SK-N-SH treated with all-trans-retinoic acid at 6 μM for 48 hours (cell line): ENCODE measurements at regions not wholly inside any gene's neighbourhood (a gene's known extent, or its start where the extent isn't known, plus 50 kb on each side); places are given as distances from the start of the nearest gene placed in this dataset.

Source experiments
- ATAC-seq: fragments of 200-7000 bp; cut with Tn5 transposase; 3 replicates; pipeline ENCODE4 v1.9.1; 2020; ENCODE audit warnings: mild to moderate bottlenecking, moderate library complexity
- ARNTL ChIP-seq: fragments of 450-650 bp; formaldehyde crosslinking; IDR thresholded peaks from 2 replicates; pipeline ENCODE4 v1.5.0; 2020; ENCODE audit warnings: low read depth, mild to moderate bottlenecking, moderate library complexity, borderline replicate concordance
- BACH2 ChIP-seq: fragments of 250-450 bp; sonication (Bioruptor Pico); IDR thresholded peaks from 2 replicates; pipeline ENCODE4 v1.9.0; 2021; ENCODE audit warnings: mild to moderate bottlenecking, borderline replicate concordance
- CREB5 ChIP-seq: fragments of 250-450 bp; sonication (Bioruptor Pico); IDR thresholded peaks from 2 replicates; pipeline ENCODE4 v1.5.1; 2020; ENCODE audit warnings: low read depth, mild to moderate bottlenecking, moderate library complexity
- CSDC2 ChIP-seq: fragments of 250-450 bp; sonication (Bioruptor Pico); IDR thresholded peaks from 2 replicates; pipeline ENCODE4 v1.5.0; 2020; ENCODE audit warnings: mild to moderate bottlenecking, moderate library complexity
- ESRRG ChIP-seq: fragments of 250-450 bp; sonication (Bioruptor Pico); IDR thresholded peaks from 2 replicates; pipeline ENCODE4 v1.6.1; 2021; ENCODE audit warnings: mild to moderate bottlenecking
- GLIS3 ChIP-seq: fragments of 250-450 bp; sonication (Bioruptor Pico); IDR thresholded peaks from 2 replicates; pipeline ENCODE4 v1.5.0; 2020; ENCODE audit warnings: mild to moderate bottlenecking, moderate library complexity
- ISL1 ChIP-seq: fragments of 250-450 bp; sonication (Bioruptor Pico); IDR thresholded peaks from 2 replicates; pipeline ENCODE4 v2.1.2; 2022; ENCODE audit warnings: mild to moderate bottlenecking, moderate library complexity
- OSR1 ChIP-seq: fragments of 250-450 bp; sonication (Bioruptor Pico); IDR thresholded peaks from 2 replicates; pipeline ENCODE4 v1.8.0; 2022; ENCODE audit warnings: moderate library complexity, mild to moderate bottlenecking, inconsistent platforms
- PPARA ChIP-seq: fragments of 250-450 bp; sonication (Bioruptor Pico); IDR thresholded peaks from 2 replicates; pipeline ENCODE4 v1.5.0; 2020; ENCODE audit warnings: mild to moderate bottlenecking, borderline replicate concordance
- RARB ChIP-seq: fragments of 250-450 bp; sonication (Bioruptor Pico); IDR thresholded peaks from 2 replicates; pipeline ENCODE4 v1.8.0; 2021; ENCODE audit warnings: mild to moderate bottlenecking, moderate library complexity
- SNAI2 ChIP-seq: fragments of 250-450 bp; sonication (Bioruptor Pico); IDR thresholded peaks from 2 replicates; pipeline ENCODE4 v1.5.0; 2020; ENCODE audit warnings: mild to moderate bottlenecking, moderate library complexity
- TCF4 ChIP-seq: fragments of 250-450 bp; sonication (Bioruptor Pico); IDR thresholded peaks from 2 replicates; pipeline ENCODE4 v1.8.0; 2021; ENCODE audit warnings: mild to moderate bottlenecking, moderate library complexity, borderline replicate concordance
- TOX ChIP-seq: fragments of 250-450 bp; sonication (Bioruptor Pico); IDR thresholded peaks from 2 replicates; pipeline ENCODE4 v1.8.0; 2021; ENCODE audit warnings: mild to moderate bottlenecking, moderate library complexity, borderline replicate concordance
- TSHZ2 ChIP-seq: fragments of 250-450 bp; sonication (Bioruptor Pico); IDR thresholded peaks from 2 replicates; pipeline ENCODE4 v1.5.0; 2020; ENCODE audit warnings: mild to moderate bottlenecking, moderate library complexity
- ZC3H10 ChIP-seq: fragments of 250-450 bp; sonication (Bioruptor Pico); IDR thresholded peaks from 2 replicates; pipeline ENCODE4 v1.5.1; 2021; ENCODE audit warnings: mild to moderate bottlenecking, moderate library complexity
- ZFP3 ChIP-seq: fragments of 250-450 bp; sonication (Bioruptor Pico); IDR thresholded peaks from 2 replicates; pipeline ENCODE4 v1.5.0; 2020; ENCODE audit warnings: mild to moderate bottlenecking, moderate library complexity
- ZFP30 ChIP-seq: fragments of 450-650 bp; formaldehyde crosslinking; IDR thresholded peaks from 2 replicates; pipeline ENCODE4 v1.5.0; 2022; ENCODE audit warnings: mild to moderate bottlenecking, moderate library complexity
- ZNF565 ChIP-seq: fragments of 450-650 bp; formaldehyde crosslinking; conservative IDR thresholded peaks from 2 replicates; pipeline ENCODE4 v1.5.0; 2020; ENCODE audit warnings: low read depth, mild to moderate bottlenecking, moderate library complexity
- ZNF70 ChIP-seq: fragments of 450-650 bp; formaldehyde crosslinking; IDR thresholded peaks from 2 replicates; pipeline ENCODE4 v1.5.0; 2020; ENCODE audit warnings: mild to moderate bottlenecking, moderate library complexity
- ZNF8 ChIP-seq: fragments of 450-650 bp; formaldehyde crosslinking; IDR thresholded peaks from 2 replicates; pipeline ENCODE4 v1.5.0; 2020; ENCODE audit warnings: mild to moderate bottlenecking, moderate library complexity
- TF ChIP-seq, protein P1 (sequence below): fragments of 250-450 bp; sonication (Bioruptor Pico); IDR thresholded peaks from 2 replicates; pipeline ENCODE4 v1.8.0; 2020; ENCODE audit warnings: mild to moderate bottlenecking, moderate library complexity, borderline replicate concordance
- TF ChIP-seq, protein P2 (sequence below): fragments of 250-450 bp; sonication (Bioruptor Pico); IDR thresholded peaks from 2 replicates; pipeline ENCODE4 v1.5.1; 2021; ENCODE audit warnings: mild to moderate bottlenecking, moderate library complexity
- TF ChIP-seq, protein P3 (sequence below): fragments of 250-450 bp; sonication (Bioruptor Pico); IDR thresholded peaks from 2 replicates; pipeline ENCODE4 v1.8.0; 2021; ENCODE audit warnings: low read depth, mild to moderate bottlenecking, moderate library complexity, borderline replicate concordance

DNA sequence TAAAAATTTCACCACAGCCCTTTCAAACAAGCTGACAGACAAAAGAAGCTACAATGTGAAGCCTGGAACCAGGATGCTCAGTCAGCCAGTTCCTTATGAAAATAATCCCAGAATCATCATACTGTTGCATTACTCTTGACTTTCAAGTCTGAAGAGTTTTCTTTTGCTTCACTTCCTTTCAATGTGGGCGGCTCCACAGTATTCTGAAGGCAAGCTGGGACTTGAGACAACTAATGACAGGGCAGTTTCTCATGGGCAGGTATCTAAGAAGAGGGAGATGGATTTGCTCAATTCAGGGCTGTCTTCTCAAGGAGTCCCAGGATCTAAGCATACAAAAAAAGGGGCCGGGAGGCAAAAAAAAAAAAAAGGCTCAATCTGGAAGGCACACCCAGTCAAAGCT lies 173.4 kb downstream of the PAPSS1 start:
- ATAC-seq = no peak
- TF ChIP-seq TCF4 = no peak
- TF ChIP-seq, protein P1, sequence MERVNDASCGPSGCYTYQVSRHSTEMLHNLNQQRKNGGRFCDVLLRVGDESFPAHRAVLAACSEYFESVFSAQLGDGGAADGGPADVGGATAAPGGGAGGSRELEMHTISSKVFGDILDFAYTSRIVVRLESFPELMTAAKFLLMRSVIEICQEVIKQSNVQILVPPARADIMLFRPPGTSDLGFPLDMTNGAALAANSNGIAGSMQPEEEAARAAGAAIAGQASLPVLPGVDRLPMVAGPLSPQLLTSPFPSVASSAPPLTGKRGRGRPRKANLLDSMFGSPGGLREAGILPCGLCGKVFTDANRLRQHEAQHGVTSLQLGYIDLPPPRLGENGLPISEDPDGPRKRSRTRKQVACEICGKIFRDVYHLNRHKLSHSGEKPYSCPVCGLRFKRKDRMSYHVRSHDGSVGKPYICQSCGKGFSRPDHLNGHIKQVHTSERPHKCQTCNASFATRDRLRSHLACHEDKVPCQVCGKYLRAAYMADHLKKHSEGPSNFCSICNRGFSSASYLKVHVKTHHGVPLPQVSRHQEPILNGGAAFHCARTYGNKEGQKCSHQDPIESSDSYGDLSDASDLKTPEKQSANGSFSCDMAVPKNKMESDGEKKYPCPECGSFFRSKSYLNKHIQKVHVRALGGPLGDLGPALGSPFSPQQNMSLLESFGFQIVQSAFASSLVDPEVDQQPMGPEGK (CRISPR knock-in tag) = no peak
- no peak for TF ChIP-seq SNAI2 (CRISPR knock-in tag)
- TF ChIP-seq ZC3H10 = no peak
- TF ChIP-seq PPARA (CRISPR knock-in tag) = no peak
- no peak for TF ChIP-seq ARNTL (CRISPR knock-in tag)
- TF ChIP-seq ZNF8 (CRISPR knock-in tag) = no peak
- TF ChIP-seq, protein P2, sequence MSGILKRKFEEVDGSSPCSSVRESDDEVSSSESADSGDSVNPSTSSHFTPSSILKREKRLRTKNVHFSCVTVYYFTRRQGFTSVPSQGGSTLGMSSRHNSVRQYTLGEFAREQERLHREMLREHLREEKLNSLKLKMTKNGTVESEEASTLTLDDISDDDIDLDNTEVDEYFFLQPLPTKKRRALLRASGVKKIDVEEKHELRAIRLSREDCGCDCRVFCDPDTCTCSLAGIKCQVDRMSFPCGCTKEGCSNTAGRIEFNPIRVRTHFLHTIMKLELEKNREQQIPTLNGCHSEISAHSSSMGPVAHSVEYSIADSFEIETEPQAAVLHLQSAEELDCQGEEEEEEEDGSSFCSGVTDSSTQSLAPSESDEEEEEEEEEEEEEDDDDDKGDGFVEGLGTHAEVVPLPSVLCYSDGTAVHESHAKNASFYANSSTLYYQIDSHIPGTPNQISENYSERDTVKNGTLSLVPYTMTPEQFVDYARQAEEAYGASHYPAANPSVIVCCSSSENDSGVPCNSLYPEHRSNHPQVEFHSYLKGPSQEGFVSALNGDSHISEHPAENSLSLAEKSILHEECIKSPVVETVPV = no peak
- TF ChIP-seq ZFP30 (CRISPR knock-in tag) = no peak
- TF ChIP-seq ISL1 (CRISPR knock-in tag) = no peak
- TF ChIP-seq ZFP3 (CRISPR knock-in tag) = no peak
- TF ChIP-seq TSHZ2 (CRISPR knock-in tag) = no peak
- TF ChIP-seq, protein P3, sequence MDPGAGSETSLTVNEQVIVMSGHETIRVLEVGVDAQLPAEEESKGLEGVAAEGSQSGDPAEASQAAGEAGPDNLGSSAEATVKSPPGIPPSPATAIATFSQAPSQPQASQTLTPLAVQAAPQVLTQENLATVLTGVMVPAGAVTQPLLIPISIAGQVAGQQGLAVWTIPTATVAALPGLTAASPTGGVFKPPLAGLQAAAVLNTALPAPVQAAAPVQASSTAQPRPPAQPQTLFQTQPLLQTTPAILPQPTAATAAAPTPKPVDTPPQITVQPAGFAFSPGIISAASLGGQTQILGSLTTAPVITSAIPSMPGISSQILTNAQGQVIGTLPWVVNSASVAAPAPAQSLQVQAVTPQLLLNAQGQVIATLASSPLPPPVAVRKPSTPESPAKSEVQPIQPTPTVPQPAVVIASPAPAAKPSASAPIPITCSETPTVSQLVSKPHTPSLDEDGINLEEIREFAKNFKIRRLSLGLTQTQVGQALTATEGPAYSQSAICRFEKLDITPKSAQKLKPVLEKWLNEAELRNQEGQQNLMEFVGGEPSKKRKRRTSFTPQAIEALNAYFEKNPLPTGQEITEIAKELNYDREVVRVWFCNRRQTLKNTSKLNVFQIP (CRISPR knock-in tag) = no peak
- no peak for TF ChIP-seq OSR1 (CRISPR knock-in tag)
- TF ChIP-seq CSDC2 (CRISPR knock-in tag) = no peak
- TF ChIP-seq ZNF565 (CRISPR knock-in tag) = no peak
- no peak for TF ChIP-seq ZNF70 (CRISPR knock-in tag)
- TF ChIP-seq TOX (CRISPR knock-in tag) = no peak
- TF ChIP-seq RARB = no peak
- no peak for TF ChIP-seq GLIS3 (CRISPR knock-in tag)

- TF ChIP-seq ARNTL (CRISPR knock-in tag) = no peak
- no peak for TF ChIP-seq ZFP30 (CRISPR knock-in tag)
- no peak for TF ChIP-seq TCF4
- no peak for TF ChIP-seq BACH2 (CRISPR knock-in tag)
- no peak for TF ChIP-seq TSHZ2 (CRISPR knock-in tag)
- TF ChIP-seq, all 23 proteins: peak for 0
- no peak for ATAC-seq
Observed at GRCh38 chr4:107541511-107541910, 178.5 kb downstream of the PAPSS1 start.

- no peak for ATAC-seq
- TF ChIP-seq ARNTL (CRISPR knock-in tag) = no peak
- TF ChIP-seq ISL1 (CRISPR knock-in tag) = no peak
- no peak for TF ChIP-seq CREB5
- TF ChIP-seq ZNF8 (CRISPR knock-in tag) = no peak
- TF ChIP-seq ZC3H10 = no peak
- TF ChIP-seq RARB = no peak
- TF ChIP-seq ESRRG (CRISPR knock-in tag) = no peak
- TF ChIP-seq SNAI2 (CRISPR knock-in tag) = no peak
- TF ChIP-seq ZNF70 (CRISPR knock-in tag) = no peak
- TF ChIP-seq ZFP3 (CRISPR knock-in tag) = no peak
- no peak for TF ChIP-seq GLIS3 (CRISPR knock-in tag)
- no peak for TF ChIP-seq PPARA (CRISPR knock-in tag)
- TF ChIP-seq, protein P2 = no peak
Observed at GRCh38 chr4:107531927-107532326, 188.1 kb downstream of the PAPSS1 start.
